ENCODE measurements at regions not wholly inside any gene's neighbourhood (a gene's known extent, or its start where the extent isn't known, plus 50 kb on each side); places are given as distances from the start of the nearest gene placed in this dataset.

- TF ChIP-seq SUZ12 (IDR thresholded peaks at IDR 0.05) (no peak), BHLHE40 (IDR thresholded peaks at IDR 0.05; ENCODE audit: borderline replicate concordance) (no peak), ELF4 (IDR thresholded peaks at IDR 0.05) (no peak), SP1 (IDR thresholded peaks at IDR 0.05) (no peak), HDGF (IDR thresholded peaks at IDR 0.05; ENCODE audit: borderline replicate concordance) (no peak), TARDBP (IDR thresholded peaks at IDR 0.05) (no peak), PKNOX1 (IDR thresholded peaks at IDR 0.05) (no peak), FOXA1 (IDR thresholded peaks at IDR 0.05) (no peak), FOXM1 (IDR thresholded peaks at IDR 0.05; ENCODE audit: borderline replicate concordance) (no peak), CTBP1 (IDR thresholded peaks at IDR 0.05; ENCODE audit: borderline replicate concordance) (no peak), ARNT (IDR thresholded peaks at IDR 0.05) (no peak), LEF1 (IDR thresholded peaks at IDR 0.05; ENCODE audit: borderline replicate concordance) (no peak), FOXK2 (IDR thresholded peaks at IDR 0.05) (no peak), NFRKB (IDR thresholded peaks at IDR 0.05) (no peak)
Observed at GRCh38 chr3:28947751-28948150, 333.1 kb upstream of the RBMS3 start.

Measured in HEK293T (cell line).